B cell (primary cell): ENCODE measurements at regions not wholly inside any gene's neighbourhood (a gene's known extent, or its start where the extent isn't known, plus 50 kb on each side); places are given as distances from the start of the nearest gene placed in this dataset.

Source experiments
- ATAC-seq: fragments of 200-7000 bp; cut with Tn5 transposase; one replicate; pipeline ENCODE4 v1.10.0; 2021; ENCODE audit warnings: low read depth, mild to moderate bottlenecking, moderate number of reproducible peaks, moderate library complexity
- CTCF ChIA-PET: fragments of 350-600 bp; sonication (Branson Sonifier 250); formaldehyde crosslinking; loops from one replicate; lab custom pipeline; 2021; ENCODE audit warnings: antibody characterized with exemption, inconsistent platforms; lab: Charles Lee
- POLR2A ChIA-PET: fragments of 350-600 bp; sonication (Branson Sonifier 250); formaldehyde crosslinking; loops from one replicate; lab custom pipeline; 2021; ENCODE audit warnings: antibody characterized with exemption; lab: Charles Lee
- DNase-seq: peaks from one replicate; pipeline ENCODE4 v3.0.0; 2013
- H2AFZ ChIP-seq: 2 replicates; pipeline ENCODE4 v1.6.1; 2012; ENCODE audit warnings: mild to moderate bottlenecking, low read depth, low read length; ENCODE audit not compliant: insufficient read depth, poor library complexity, severe bottlenecking
- H3K27ac ChIP-seq, 2 donors: 1 replicate in 1 of 2; 2 replicates in 1 of 2; pipeline ENCODE4 v1.5.1; 2012 to 2013; ENCODE audit warnings: low read length in 2 of 2, mild to moderate bottlenecking in 2 of 2, moderate library complexity in 1 of 2
- H3K27me3 ChIP-seq, 4 experiments: fragments of 200-600 bp in 1 of 4; sonication (generic) in 1 of 4; replicated peaks in 1 of 4; 1 replicate in 2 of 4; 2 replicates in 2 of 4; pipeline versions ENCODE4 v1.6.1 to v1.7.0; 2013 to 2016; ENCODE audit warnings: low read length in 3 of 4, mild to moderate bottlenecking in 2 of 4, mixed read lengths in 1 of 4, moderate library complexity in 1 of 4; ENCODE audit not compliant: insufficient read depth in 4 of 4, control insufficient read depth in 3 of 4; ENCODE audit errors: control extremely low read depth in 1 of 4
- H3K36me3 ChIP-seq, 2 experiments: replicated peaks in 1 of 2; 1 replicate in 1 of 2; 2 replicates in 1 of 2; pipeline versions ENCODE4 v1.6.1 to v1.7.1; 2013; ENCODE audit warnings: low read length in 1 of 2; ENCODE audit not compliant: insufficient read depth in 2 of 2, control insufficient read depth in 1 of 2; ENCODE audit errors: control extremely low read depth in 1 of 2, extremely low read depth in 1 of 2
- H3K4me1 ChIP-seq, 2 donors: fragments of 200-600 bp in 1 of 2; sonication (generic) in 1 of 2; 1 replicate in 1 of 2; 2 replicates in 1 of 2; pipeline versions ENCODE4 v1.5.1 to v1.6.1; 2013 to 2017; ENCODE audit warnings: low read length in 2 of 2; ENCODE audit not compliant: control insufficient read depth in 2 of 2, insufficient read depth in 2 of 2
- H3K4me2 ChIP-seq: replicated peaks from 2 replicates; pipeline ENCODE3; 2012; ENCODE audit warnings: mild to moderate bottlenecking, low read depth, low read length; ENCODE audit not compliant: poor library complexity, severe bottlenecking
- H3K4me3 ChIP-seq, 5 experiments: fragments of 200-600 bp in 1 of 5; sonication (generic) in 1 of 5; 1 replicate in 3 of 5; 2 replicates in 2 of 5; pipeline versions ENCODE4 v1.5.1 to v1.7.0; 2011 to 2016; ENCODE audit warnings: low read length in 4 of 5, mild to moderate bottlenecking in 4 of 5, low read depth in 2 of 5, control low read depth in 1 of 5, moderate library complexity in 1 of 5; ENCODE audit not compliant: insufficient read depth in 1 of 5; ENCODE audit errors: control extremely low read depth in 1 of 5, extremely low read depth in 1 of 5
- H3K79me2 ChIP-seq: fragments of 200-600 bp; sonication (generic); one replicate; pipeline ENCODE4 v1.6.0; 2016; ENCODE audit warnings: low read length; ENCODE audit not compliant: control insufficient read depth, insufficient read depth
- H3K9ac ChIP-seq: fragments of 200-600 bp; sonication (generic); 2 replicates; pipeline ENCODE4 v1.6.1; 2017; ENCODE audit warnings: mild to moderate bottlenecking, low read length, moderate library complexity
- H3K9me3 ChIP-seq, 3 donors: one replicate each; pipeline versions ENCODE4 v1.6.1 to v1.7.1; 2013; ENCODE audit warnings: low read length in 2 of 3; ENCODE audit not compliant: control insufficient read depth in 2 of 3, insufficient read depth in 1 of 3; ENCODE audit errors: control extremely low read depth in 1 of 3
- H4K20me1 ChIP-seq: 2 replicates; pipeline ENCODE4 v1.6.0; 2012; ENCODE audit warnings: mild to moderate bottlenecking, low read length; ENCODE audit not compliant: insufficient read depth, control insufficient read depth, poor library complexity, severe bottlenecking
- H3K27ac Mint-ChIP-seq: one replicate; pipeline ENCODE4 v1.8.0; 2021; ENCODE audit warnings: mixed read lengths
- H3K27me3 Mint-ChIP-seq: one replicate; pipeline ENCODE4 v1.8.0; 2021; ENCODE audit warnings: mixed read lengths
- H3K4me1 Mint-ChIP-seq: one replicate; pipeline ENCODE4 v1.8.0; 2021; ENCODE audit warnings: mixed read lengths
- H3K4me3 Mint-ChIP-seq: one replicate; pipeline ENCODE4 v1.8.0; 2021; ENCODE audit warnings: mixed read lengths
- H3K9me3 Mint-ChIP-seq: one replicate; pipeline ENCODE4 v1.8.0; 2022; ENCODE audit warnings: mixed read lengths; ENCODE audit not compliant: insufficient read depth
- CTCF ChIP-seq: fragments of 200-600 bp; IDR thresholded peaks from one replicate; pipeline ENCODE4 v1.8.0; 2022; ENCODE audit warnings: antibody characterized with exemption, mild to moderate bottlenecking
- EZH2 ChIP-seq: IDR thresholded peaks from 2 replicates; pipeline ENCODE4 v1.6.1; 2012; ENCODE audit warnings: borderline replicate concordance, low read depth, mild to moderate bottlenecking, moderate library complexity, low read length; ENCODE audit not compliant: insufficient read depth, poor library complexity, severe bottlenecking
- WGBS: methylation state at CpG from one replicate; pipeline ENCODE4 v1.1.5; 2013; ENCODE audit warnings: missing lambda C conversion rate; ENCODE audit not compliant: insufficient coverage; 5-methylcytosine and 5-hydroxymethylcytosine counted together
- intact Hi-C: fragments of 100-400 bp; cut with micrococcal nuclease; formaldehyde crosslinking; loops from one replicate; pipeline ENCODE4 v1.10.0; 2022

- Histone ChIP-seq H3K4me2 (no peak overlapping the region), H3K4me3 (no peak overlapping the region), H4K20me1 (no peaks in the 10 kb centered on the region), H3K9ac (no peak overlapping the region), H3K9me3 (peaks cover 0 to 2% (median 0%) of the 10 kb centered on the region in 3 donors), H3K79me2 (no peaks in the 10 kb centered on the region), H2AFZ (no peak overlapping the region), H3K27ac (no peak overlapping the region), H3K4me1 (no peaks in the 10 kb centered on the region), H3K36me3 (no peaks in the 10 kb centered on the region), H3K27me3 (no peaks in the 10 kb centered on the region)
- DNase-seq (no peak), ATAC-seq (no peak)
- Mint-ChIP-seq H3K27ac (no peak overlapping the region), H3K4me1 (no peaks in the 10 kb centered on the region), H3K9me3 (no peaks in the 10 kb centered on the region), H3K4me3 (no peak overlapping the region), H3K27me3 (peaks cover 3% of the 10 kb centered on the region)
- CTCF ChIA-PET = no interaction called here
- POLR2A ChIA-PET = no interaction called here
- no peak for TF ChIP-seq EZH2
- no peak for TF ChIP-seq CTCF
- intact Hi-C loops = no loop called here
- WGBS = no CpG with 5 or more reads among the region's 3 CpGs
Measured at GRCh38 chr2:118627156-118627555, 220.3 kb downstream of the EN1 start.

GRCh38 chr2:118622913-118623312, 224.5 kb downstream of the EN1 start:
- ATAC-seq (no peak), DNase-seq (no peak)
- Histone ChIP-seq H3K36me3 (no peaks in the 10 kb centered on the region), H3K4me1 (no peaks in the 10 kb centered on the region), H3K9me3 (peaks cover 0 to under 1% (median 0%) of the 10 kb centered on the region in 3 donors), H3K4me3 (no peak overlapping the region), H2AFZ (no peak overlapping the region), H3K27ac (no peak overlapping the region), H3K27me3 (no peaks in the 10 kb centered on the region), H4K20me1 (no peaks in the 10 kb centered on the region), H3K9ac (no peak overlapping the region), H3K79me2 (no peaks in the 10 kb centered on the region), H3K4me2 (no peak overlapping the region)
- CTCF ChIA-PET = no interaction called here
- Mint-ChIP-seq H3K27me3 (peaks cover 3% of the 10 kb centered on the region), H3K4me3 (no peak overlapping the region), H3K27ac (no peak overlapping the region), H3K4me1 (no peaks in the 10 kb centered on the region), H3K9me3 (no peaks in the 10 kb centered on the region)
- POLR2A ChIA-PET = no interaction called here
- intact Hi-C loops = no loop called here
- WGBS = 73% methylated on average over 2 of the region's 4 CpGs
- no peak for TF ChIP-seq EZH2
- TF ChIP-seq CTCF = no peak
